ENCODE measurements at regions not wholly inside any gene's neighbourhood (a gene's known extent, or its start where the extent isn't known, plus 50 kb on each side); places are given as distances from the start of the nearest gene placed in this dataset.

DNA sequence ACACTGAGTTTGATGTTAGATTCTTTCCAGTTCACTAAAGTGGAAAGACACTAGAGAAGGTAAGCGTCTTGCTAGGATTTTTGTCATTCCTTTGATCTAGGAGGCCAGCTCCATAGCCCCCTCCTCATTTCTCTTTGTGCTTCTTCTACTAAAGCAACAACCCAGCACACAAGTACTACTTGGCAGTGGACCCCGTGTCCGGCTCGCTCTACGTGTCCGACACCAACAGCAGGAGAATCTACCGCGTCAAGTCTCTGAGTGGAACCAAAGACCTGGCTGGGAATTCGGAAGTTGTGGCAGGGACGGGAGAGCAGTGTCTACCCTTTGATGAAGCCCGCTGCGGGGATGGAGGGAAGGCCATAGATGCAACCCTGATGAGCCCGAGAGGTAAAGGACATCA lies 76.6 kb upstream of the WWC1 start:
- TF ChIP-seq, protein P1, sequence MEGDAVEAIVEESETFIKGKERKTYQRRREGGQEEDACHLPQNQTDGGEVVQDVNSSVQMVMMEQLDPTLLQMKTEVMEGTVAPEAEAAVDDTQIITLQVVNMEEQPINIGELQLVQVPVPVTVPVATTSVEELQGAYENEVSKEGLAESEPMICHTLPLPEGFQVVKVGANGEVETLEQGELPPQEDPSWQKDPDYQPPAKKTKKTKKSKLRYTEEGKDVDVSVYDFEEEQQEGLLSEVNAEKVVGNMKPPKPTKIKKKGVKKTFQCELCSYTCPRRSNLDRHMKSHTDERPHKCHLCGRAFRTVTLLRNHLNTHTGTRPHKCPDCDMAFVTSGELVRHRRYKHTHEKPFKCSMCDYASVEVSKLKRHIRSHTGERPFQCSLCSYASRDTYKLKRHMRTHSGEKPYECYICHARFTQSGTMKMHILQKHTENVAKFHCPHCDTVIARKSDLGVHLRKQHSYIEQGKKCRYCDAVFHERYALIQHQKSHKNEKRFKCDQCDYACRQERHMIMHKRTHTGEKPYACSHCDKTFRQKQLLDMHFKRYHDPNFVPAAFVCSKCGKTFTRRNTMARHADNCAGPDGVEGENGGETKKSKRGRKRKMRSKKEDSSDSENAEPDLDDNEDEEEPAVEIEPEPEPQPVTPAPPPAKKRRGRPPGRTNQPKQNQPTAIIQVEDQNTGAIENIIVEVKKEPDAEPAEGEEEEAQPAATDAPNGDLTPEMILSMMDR (IDR thresholded peaks at IDR 0.05; ENCODE audit: insufficient read depth, low read length, poor library complexity, severe bottlenecking) = no peak
- TF ChIP-seq EZH2phosphoT487 (conservative IDR thresholded peaks at IDR 0.05; ENCODE audit: low read length) = no peak

All from SU-DHL-6 (cell line).